ENCODE measurements at regions not wholly inside any gene's neighbourhood (a gene's known extent, or its start where the extent isn't known, plus 50 kb on each side); places are given as distances from the start of the nearest gene placed in this dataset.

- TF ChIP-seq CTCF (IDR thresholded peaks at IDR 0.05) (no peak), POLR2A (IDR thresholded peaks at IDR 0.05) (no peak)
Measured at GRCh38 chr2:219778189-219778588, 150.8 kb downstream of the SLC4A3 start.
